NCI-H82 treated with DMSO at 0.1 percent for 48 hours (cell line): ENCODE measurements at regions not wholly inside any gene's neighbourhood (a gene's known extent, or its start where the extent isn't known, plus 50 kb on each side); places are given as distances from the start of the nearest gene placed in this dataset.

Experiments used
- DNase-seq: peaks from one replicate; lab custom pipeline; 2025; ENCODE audit not compliant: unreplicated experiment; lab: John Stamatoyannopoulos, UW

GRCh38 chr2:9793156-9793917, 49.9 kb upstream of the TAF1B start:
- DNase-seq = no peak
